Muscle of back (tissue), 3 donors: ENCODE measurements at regions not wholly inside any gene's neighbourhood (a gene's known extent, or its start where the extent isn't known, plus 50 kb on each side); places are given as distances from the start of the nearest gene placed in this dataset.
A peak's percentile ranks its signal among the peaks of the same experiment; 100 is the strongest.

Source experiments
- DNase-seq, 3 donors: peaks; one replicate each; pipeline versions ENCODE4 v3.0.0 to v3.0.0-alpha.2; 2013

- DNase-seq, result no peak
Observed at GRCh38 chr12:45627407-45628069, 102.0 kb upstream of the ARID2 start.

DNA sequence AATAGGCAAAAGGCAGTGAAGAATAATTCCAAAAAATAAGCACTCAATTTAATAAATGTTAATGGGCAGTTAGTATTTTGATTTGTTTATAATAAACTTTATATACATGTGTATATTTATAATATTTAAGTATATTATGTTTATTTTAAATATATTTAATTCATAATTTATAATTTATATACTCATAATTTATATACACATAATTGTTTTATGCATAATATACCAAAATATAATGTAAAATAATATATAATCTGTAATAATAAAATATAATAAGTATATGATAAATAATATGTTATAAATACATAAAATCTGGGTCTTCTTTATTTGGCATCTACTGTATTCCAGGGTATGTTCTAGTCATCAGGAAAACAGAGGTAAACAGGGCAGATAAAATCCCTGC is 100.2 kb upstream of the ARID2 start:
- DNase-seq, result no peak

DNA sequence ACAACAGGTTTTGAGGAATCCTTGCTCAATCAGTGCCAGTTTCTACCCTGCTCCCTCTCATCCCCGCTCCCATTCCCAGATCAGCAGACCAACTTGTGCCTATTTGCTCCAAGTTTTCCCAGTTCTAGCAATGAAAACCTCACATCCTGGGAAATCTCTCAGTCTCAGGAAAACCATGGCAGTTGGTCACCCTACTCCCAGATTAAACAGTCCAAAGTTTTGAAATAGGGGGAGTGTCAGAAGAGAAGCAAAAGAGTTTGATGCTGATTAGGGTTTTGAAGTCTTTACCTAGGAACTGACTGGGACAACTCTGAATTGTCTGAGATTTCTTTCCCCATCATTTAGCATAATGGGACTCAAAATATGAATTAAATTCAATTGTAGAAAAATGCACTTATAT is 95.8 kb upstream of the ARID2 start:
- no peak for DNase-seq

GRCh38 chr12:45634273-45634917 is 95.1 kb upstream of the ARID2 start:
- DNase-seq, result no peak

- no peak for DNase-seq
Observed at GRCh38 chr12:45637242-45637641, 92.3 kb upstream of the ARID2 start.

DNA sequence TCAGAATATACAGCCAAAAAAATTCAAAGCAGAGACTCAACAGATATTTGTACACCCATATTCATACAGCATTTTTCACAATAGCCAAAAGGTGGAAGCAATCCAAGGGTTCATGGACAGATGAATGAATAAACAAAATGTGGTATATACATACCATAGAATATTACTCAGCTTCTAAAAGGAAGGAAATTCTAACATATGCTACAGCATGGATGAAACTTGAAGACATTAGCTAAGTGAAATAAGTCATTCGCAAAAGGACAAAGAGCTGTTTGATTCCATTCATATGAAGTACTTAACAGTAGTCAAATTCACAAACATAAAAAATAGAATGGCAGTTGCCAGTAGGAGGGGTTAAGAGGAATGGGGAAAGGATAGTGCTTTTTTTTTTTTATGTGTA is 91.8 kb upstream of the ARID2 start:
- peak in 1 of 3 donors; percentile 33 for DNase-seq

GRCh38 chr12:45638386-45638785 is 91.1 kb upstream of the ARID2 start:
- no peak for DNase-seq

DNA sequence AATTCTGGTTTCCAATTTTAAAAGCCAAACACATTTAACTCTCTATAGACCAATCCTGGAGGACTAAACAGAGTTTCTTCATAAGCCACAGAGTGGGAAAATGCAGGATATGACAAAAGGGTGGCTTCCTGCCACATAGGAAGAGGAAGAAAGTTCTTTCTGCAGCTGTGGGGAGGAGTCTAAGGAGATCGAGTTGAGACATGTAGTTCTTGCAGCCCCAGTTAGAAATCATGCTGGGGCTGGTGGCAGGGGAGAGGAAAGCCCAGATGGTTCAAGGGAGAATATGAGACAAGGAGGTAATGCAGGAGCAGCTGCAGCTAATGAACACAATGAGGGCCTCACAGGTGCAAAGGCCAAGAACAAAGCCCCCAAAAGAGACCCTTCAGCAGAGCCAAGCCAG is 85.0 kb upstream of the ARID2 start:
- peak in 2 of 3 donors; percentile 49 to 75 for DNase-seq

GRCh38 chr12:45646851-45647581 is 82.5 kb upstream of the ARID2 start:
- DNase-seq, result no peak

- peak; percentile 56 to 72 (median 69) for DNase-seq
Observed at GRCh38 chr12:45648070-45648469, 81.4 kb upstream of the ARID2 start.

DNA sequence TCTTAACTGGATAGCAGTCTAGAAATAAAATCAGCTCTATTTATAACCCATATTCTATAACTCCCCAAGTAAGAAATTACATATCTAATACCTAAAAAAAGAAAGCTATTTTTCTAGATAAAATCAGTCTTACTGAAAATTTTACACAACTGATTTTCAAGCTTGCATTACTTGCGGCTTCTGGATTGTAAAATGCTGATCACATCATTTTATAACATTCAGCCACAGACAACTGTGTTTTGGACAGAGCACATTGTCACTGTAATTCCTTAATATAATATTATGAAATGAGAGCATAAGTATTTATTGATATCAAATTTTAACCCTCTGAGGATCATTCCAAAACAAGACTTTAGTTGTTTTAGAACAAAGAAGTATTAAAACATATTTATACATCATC is 78.5 kb upstream of the ARID2 start:
- DNase-seq, result no peak

DNA sequence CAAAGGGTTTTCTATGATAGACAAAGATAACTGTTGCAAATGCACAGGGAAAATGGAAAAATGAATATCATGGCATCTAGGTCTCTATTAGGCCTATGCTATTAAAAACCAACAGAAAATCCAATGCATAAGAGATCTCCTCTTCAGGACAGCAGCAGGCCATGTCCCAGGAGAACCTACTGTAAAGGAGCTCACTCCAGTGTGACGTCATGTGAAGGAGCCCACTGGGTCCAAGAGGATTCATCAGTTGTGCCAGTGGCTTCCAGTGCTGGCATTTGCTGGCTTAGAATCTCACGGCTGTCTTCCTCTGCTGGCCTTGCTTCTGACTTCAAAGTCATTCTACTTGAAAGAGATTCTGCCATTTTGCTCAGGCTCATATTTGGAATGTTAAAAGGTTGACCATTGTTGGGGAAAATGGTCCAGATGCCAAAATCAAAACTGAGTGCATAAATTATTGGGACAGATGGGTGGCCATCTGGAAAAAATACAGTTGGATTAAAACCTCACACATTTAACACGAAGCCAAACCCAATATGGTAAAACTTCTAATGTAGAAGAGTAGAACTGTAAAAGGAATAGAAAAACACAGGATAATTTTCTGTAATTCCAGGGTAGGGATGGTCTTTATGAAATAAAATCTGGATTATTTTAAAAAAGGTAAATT is 75.4 kb upstream of the ARID2 start:
- DNase-seq, result no peak

DNA sequence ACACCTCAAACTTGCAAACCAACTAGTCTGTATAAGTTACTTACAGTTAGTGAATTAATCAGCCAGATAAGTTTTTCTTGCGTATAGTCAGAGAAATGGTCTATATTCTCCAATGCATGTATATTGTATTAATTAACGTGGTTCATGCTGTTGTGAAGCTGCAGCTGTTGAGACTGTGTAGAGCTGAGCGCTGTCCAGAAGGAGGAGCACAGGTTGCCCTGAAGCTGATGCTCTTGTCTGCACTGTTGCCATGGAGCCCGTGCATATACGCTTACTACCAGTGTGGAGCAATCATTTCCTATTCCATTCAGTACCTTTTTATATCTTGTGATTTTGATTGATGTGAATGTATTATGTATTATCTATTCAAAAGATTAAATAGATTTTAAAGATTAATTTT is 74.3 kb upstream of the ARID2 start:
- peak in 1 of 3 donors; percentile 49 for DNase-seq

DNA sequence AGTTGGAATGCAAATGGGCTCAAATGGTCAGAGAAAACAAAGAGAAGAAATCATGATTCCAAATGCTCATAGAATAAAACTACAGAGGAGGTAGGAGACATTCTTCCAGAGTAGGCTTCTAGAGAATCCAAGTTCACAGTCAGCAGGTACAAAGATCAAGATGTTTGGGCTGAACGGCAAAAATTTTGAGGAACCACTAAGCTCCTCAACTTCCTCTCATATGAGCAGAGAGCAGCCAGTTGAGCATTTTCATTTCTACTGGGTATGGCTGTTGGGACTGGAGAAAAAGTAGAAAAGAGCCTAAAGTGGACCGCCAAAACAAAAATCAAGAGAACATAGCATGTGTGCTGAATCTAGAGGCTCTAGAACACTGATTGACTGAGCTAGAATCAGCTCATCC is 73.8 kb upstream of the ARID2 start:
- no peak for DNase-seq

DNA sequence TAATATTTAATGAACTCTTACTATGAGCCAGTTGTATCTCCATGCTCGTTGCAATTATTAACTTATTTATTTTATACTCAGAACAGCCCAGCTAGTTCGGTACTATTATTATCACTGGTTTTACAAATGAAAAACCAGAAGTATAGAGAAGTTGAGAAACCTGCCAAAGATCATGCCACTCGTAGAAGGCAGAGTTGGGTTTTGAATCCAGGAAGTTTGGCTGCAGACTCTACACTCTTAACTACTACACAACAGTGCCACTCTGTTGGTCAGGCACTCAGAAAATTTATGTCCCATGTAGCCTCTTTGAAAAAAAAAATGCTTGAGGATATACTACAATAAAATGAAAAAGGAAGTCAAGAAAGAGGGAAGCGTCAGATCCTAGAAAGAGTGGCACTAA is 71.5 kb upstream of the ARID2 start:
- DNase-seq, result no peak

GRCh38 chr12:45660330-45660729 is 69.2 kb upstream of the ARID2 start:
- no peak for DNase-seq

DNA sequence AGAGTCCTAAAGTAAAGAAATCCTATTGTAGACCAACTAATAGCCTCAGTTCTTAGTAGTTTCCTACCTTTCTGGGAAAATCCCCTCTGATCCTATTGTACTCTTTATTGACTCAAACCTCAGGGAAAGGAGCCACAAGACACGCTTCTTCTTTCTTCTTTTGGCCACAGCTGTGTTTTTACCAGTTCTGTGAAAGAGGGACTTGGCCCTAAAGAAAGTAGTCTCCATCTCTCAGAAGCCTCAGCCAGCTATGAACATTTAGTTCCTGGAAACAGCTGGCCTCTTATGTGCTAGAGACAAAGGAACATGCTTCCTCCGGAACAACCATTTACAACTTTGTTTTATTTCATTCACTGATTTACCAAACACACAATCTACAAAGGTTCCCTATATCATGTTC is 66.1 kb upstream of the ARID2 start:
- peak in 2 of 3 donors; percentile 55 to 65 for DNase-seq

GRCh38 chr12:45665941-45666340 is 63.6 kb upstream of the ARID2 start:
- no peak for DNase-seq

DNA sequence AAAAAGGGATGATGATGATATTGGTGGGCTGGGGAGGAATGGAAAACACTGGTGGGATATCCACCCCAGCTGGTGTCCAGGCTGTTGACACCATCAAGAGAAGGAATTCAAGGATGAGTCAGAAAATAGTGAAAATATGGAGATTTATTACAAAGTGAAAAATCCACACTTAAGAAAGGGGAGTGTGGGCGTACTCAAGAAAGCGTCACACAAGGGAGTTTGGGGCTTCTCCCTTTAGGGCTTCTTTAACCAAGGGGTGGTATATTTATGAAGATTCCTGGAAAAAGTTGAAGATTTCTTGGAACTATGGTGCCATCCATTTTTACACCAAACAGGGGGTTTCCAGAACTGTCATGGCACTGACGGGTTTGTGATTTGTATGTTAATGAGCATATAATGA is 63.1 kb upstream of the ARID2 start:
- DNase-seq, result no peak

GRCh38 chr12:45666816-45667215 is 62.7 kb upstream of the ARID2 start:
- no peak for DNase-seq

DNA sequence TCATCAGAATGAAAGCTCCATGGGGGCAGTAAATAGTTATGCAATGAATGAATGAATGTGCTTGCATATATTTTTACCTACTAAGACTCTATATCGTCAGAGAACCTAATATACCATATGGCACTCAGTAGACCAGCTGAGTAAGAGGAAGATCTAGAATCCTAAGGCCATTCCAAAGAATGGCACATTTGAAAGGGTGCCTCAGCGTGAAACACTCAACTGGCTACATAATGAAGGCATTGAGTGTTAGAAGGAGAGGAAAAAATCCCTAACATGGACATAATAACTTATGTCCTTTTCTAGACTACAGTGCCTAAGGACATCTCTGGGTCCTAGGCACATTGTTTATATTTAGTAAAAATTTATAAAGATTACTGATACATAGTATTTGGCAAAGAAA is 61.7 kb upstream of the ARID2 start:
- DNase-seq, result no peak

DNA sequence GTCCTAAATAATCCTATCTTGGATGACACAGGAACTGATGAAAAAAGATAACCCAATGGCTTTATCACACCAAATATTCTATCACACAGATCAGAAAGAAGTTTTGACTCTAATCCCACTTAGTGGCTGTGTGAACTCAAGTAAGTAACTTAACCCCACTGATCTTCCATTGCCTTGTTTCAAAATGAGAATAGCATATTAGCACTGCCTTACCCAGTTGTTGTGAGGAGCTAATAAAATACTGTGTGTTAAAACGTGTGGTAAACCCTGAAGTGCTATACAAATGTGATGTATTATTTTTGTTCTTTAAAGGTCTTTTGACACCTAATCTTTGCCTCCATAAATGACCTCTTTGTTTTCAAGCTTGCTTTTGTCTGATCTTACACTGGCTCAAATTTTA is 60.9 kb upstream of the ARID2 start:
- no peak for DNase-seq

DNA sequence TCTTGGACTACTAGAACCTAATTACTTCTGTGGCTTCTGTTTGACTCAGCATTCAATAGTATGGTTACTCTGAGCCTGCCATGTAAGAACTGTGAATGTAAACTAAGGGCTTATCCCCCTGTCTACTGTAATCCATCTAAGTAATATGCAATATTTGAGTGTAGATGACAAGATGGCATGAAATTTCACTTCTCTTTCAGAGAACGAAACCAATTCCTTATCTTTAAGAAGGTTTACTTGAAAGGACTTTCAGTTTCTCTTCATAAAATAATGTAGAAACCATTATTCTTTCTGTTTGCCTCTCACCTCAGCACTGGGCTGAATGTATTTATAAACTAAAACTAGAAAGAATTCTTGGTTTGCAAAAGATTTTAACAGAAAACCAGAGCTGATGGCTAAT is 60.4 kb upstream of the ARID2 start:
- DNase-seq, result no peak
